22Rv1 (cell line): ENCODE measurements at regions not wholly inside any gene's neighbourhood (a gene's known extent, or its start where the extent isn't known, plus 50 kb on each side); places are given as distances from the start of the nearest gene placed in this dataset.

Experiments used
- H3K27ac ChIP-seq: fragments of 450-650 bp; 2 replicates; pipeline ENCODE4 v1.5.1; 2017
- ZFX ChIP-seq: fragments of 450-650 bp; IDR thresholded peaks from 2 replicates; pipeline ENCODE4 v1.6.1; 2017; ENCODE audit warnings: antibody characterized with exemption, borderline replicate concordance
- TF ChIP-seq, protein P1 (sequence below): fragments of 450-650 bp; IDR thresholded peaks from 2 replicates; pipeline ENCODE4 v1.5.1; 2017; ENCODE audit warnings: mild to moderate bottlenecking

DNA sequence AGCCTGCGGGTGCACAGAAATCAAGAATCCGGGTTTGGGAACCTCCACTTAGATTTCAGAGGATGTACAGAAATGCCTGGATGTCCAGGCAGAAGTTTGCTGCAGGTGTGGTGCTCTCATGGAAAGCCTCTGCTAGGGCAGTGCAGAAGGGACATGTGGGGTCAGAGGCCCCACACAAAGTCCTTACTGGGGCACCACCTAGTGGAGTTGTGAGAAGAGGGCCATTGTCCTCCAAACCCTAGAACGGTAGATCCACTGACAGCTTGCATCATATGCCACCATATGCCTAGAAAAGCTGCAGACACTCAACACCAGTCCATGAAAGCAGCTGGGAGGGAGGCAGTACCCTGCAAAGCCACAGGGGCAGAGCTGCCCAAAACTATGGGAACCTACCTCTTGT lies 833.0 kb downstream of the TMEM182 start:
- no peak overlapping the region for H3K27ac ChIP-seq
- TF ChIP-seq, protein P1, sequence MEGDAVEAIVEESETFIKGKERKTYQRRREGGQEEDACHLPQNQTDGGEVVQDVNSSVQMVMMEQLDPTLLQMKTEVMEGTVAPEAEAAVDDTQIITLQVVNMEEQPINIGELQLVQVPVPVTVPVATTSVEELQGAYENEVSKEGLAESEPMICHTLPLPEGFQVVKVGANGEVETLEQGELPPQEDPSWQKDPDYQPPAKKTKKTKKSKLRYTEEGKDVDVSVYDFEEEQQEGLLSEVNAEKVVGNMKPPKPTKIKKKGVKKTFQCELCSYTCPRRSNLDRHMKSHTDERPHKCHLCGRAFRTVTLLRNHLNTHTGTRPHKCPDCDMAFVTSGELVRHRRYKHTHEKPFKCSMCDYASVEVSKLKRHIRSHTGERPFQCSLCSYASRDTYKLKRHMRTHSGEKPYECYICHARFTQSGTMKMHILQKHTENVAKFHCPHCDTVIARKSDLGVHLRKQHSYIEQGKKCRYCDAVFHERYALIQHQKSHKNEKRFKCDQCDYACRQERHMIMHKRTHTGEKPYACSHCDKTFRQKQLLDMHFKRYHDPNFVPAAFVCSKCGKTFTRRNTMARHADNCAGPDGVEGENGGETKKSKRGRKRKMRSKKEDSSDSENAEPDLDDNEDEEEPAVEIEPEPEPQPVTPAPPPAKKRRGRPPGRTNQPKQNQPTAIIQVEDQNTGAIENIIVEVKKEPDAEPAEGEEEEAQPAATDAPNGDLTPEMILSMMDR: no peak
- no peak for TF ChIP-seq ZFX

DNA sequence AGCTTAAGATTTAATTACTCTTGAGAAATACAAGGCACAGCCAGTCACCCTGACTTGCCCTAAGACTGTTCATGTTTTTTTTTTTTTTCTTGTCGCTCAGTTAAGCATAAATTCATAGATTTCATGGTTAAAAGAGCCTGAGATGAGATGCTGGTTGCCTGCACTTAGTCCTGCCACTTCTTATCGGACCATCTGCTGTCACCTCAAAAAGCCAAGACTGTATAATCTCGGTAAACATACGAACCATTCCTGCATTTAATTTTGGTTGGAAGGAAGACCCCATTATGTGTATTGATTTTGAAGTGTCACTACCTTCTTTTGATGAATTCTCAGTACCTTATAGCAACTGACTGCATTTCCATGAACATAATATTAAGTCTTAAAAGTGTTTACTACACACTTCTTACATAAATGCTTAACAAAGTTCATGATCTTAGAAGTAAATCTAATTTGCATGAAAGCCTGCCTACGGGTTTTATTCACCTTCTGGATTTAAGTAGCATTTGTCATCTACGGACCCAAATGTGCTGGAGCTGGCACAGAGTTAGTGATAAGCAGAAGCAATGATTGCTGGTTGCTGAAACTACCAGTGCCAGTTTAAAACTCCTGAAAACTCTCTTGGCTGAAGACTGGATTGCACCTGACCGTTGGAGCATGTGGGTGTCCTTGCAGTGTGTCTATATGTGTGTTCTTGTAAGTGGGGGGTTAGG lies 843.4 kb downstream of the TMEM182 start:
- no peak for TF ChIP-seq ZFX
- TF ChIP-seq, protein P1: no peak

DNA sequence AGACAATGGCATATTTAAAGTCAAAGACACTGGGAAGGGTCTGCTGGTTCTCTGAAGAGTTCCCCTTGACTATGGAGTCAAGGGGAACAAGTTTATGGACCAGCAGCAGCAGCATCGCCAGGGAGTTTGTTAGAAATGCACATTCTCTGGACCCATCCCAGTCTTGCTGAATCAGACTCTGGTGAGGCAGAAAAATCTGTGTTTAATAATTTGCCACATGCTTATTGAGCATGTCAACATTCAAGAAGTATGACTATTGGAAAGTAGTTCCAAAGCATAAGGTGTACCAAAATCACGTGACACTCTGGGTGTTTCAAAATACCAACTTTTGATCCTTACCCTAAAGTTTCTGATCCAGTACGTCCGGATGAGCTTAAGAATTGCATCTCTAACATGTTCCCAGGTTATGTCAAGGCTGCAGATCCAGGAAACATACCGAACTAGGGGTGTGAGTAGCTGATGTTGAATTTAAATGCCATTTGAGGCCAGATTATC lies 853.8 kb downstream of the TMEM182 start:
- no peak overlapping the region for H3K27ac ChIP-seq
- TF ChIP-seq ZFX: no peak
- TF ChIP-seq, protein P1: no peak

More for the DNA sequence above, 843.4 kb downstream of the TMEM182 start:
- H3K27ac ChIP-seq: no peak overlapping the region

DNA sequence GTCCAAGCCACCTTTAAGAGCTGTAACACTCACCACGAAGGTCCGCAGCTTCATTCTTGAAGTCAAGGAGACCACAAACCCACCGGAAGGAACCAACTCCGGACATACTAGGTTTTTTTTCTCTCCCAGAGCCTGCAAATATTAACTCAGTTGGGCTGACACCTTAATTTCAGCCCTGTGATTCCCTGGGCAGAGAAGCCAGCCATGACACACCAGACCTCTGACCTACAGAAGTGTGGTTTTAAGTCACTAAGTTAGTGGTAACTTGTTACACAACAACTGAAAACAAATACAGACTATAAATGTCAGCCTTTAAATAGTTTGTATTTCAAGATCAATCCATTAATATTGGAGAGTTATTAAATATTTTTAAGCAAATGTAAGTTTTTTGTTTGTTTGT lies 855.1 kb downstream of the TMEM182 start:
- H3K27ac ChIP-seq: no peak overlapping the region
- no peak for TF ChIP-seq ZFX
- TF ChIP-seq, protein P1: no peak

DNA sequence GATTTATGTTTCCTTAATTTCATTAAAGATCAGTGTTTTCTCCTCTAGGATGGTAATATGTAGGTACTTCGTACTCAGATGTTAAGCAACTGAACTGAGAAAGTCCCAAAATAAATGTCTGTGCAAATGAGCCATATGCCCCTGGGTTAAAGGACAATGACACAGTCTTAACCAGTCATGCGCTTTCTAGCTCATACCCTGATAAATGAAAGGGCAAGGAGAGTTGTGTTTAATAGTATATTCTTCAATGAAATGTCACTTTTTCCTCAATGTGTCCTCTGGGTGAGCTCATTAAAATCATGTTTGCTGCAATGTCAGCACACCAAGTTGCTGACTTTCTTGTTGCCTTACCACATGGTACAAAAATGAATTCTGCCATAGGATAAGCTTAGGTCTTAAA lies 856.3 kb downstream of the TMEM182 start:
- no peak overlapping the region for H3K27ac ChIP-seq
- TF ChIP-seq, protein P1: no peak
- TF ChIP-seq ZFX: no peak

DNA sequence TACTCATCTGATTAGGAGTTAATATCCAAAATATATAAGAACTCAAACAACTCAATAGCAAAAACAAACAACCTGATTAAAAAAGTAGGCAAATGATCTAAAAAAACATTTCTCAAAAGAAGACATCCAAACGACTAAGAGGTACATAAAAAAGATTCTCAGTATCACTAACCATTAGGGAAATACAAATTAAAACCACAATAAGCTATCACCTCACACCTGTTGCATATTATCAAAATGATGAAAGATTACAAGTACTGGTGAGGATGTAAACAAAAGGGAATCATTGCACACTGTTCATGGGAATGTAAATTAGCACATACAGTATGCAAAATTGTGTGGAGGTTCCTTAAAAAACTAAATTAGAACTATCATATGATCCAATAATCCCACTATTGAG lies 865.5 kb downstream of the TMEM182 start:
- H3K27ac ChIP-seq: no peak overlapping the region
- TF ChIP-seq, protein P1: no peak
- TF ChIP-seq ZFX: no peak

DNA sequence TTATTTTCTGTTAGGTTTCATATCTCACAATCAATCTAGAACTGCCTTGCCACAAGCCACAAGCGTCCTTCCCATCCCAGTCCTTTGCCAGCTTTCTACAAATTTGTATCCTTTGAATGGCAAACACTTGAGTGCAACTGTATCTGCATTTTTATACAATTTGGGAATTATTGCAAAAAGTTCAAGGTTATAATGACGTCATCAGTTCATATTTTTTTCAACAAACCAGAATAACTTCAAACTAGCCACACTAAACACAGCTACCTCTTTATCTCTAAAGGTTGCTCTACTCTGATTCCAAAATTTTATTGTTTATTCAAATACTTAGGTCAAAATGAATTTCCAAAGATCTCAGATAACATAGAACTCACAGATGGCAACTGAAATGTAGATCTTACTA lies 877.1 kb downstream of the TMEM182 start:
- no peak overlapping the region for H3K27ac ChIP-seq
- TF ChIP-seq ZFX: no peak
- TF ChIP-seq, protein P1: no peak
